Amygdala (tissue), 56 donors: ENCODE measurements at regions not wholly inside any gene's neighbourhood (a gene's known extent, or its start where the extent isn't known, plus 50 kb on each side); places are given as distances from the start of the nearest gene placed in this dataset.
"Not testable (repeated sequence)": the region's sequence is repeated elsewhere in the genome, so short reads cannot be mapped to it uniquely, and the experiment has no call there.

Experiments used
- DNase-seq, 56 donors: peaks; one replicate each; lab custom pipeline; 2025; lab: John Stamatoyannopoulos, UW

- no peak for DNase-seq
These were observed 63.4 kb downstream of the SMIM38 start for GRCh38 chr11:69218946-69219720.

GRCh38 chr11:69219991-69220390 lies 64.3 kb downstream of the SMIM38 start:
- no peak for DNase-seq

GRCh38 chr11:69220561-69221051 lies 64.9 kb downstream of the SMIM38 start:
- peak in 5 of 56 donors; percentile 6 to 52 (median 20) for DNase-seq

GRCh38 chr11:69221086-69221485 lies 65.4 kb downstream of the SMIM38 start:
- DNase-seq: no peak

GRCh38 chr11:69221636-69222035 lies 65.9 kb downstream of the SMIM38 start:
- DNase-seq: not testable (repeated sequence)

- DNase-seq: no peak
These were observed 66.7 kb upstream of the MYEOV start for GRCh38 chr11:69227271-69227670.

- no peak for DNase-seq
These were observed 64.4 kb upstream of the MYEOV start for GRCh38 chr11:69229511-69229910.

GRCh38 chr11:69230856-69231425 lies 63.0 kb upstream of the MYEOV start:
- no peak for DNase-seq

GRCh38 chr11:69231466-69232018 lies 62.4 kb upstream of the MYEOV start:
- no peak for DNase-seq

GRCh38 chr11:69232821-69233743 lies 60.9 kb upstream of the MYEOV start:
- no peak for DNase-seq

- no peak for DNase-seq
These were observed 60.0 kb upstream of the MYEOV start for GRCh38 chr11:69233744-69234570.

- no peak for DNase-seq
These were observed 58.9 kb upstream of the MYEOV start for GRCh38 chr11:69234740-69235710.

- DNase-seq: no peak
These were observed 55.2 kb upstream of the MYEOV start for GRCh38 chr11:69238573-69239351.

- no peak for DNase-seq
These were observed 54.3 kb upstream of the MYEOV start for GRCh38 chr11:69239641-69240040.

GRCh38 chr11:69240332-69241074 lies 53.5 kb upstream of the MYEOV start:
- no peak for DNase-seq

GRCh38 chr11:69241075-69241740 lies 52.7 kb upstream of the MYEOV start:
- DNase-seq: no peak

GRCh38 chr11:69241844-69242243 lies 52.1 kb upstream of the MYEOV start:
- DNase-seq: no peak
